DND-41 (cell line): ENCODE measurements at regions not wholly inside any gene's neighbourhood (a gene's known extent, or its start where the extent isn't known, plus 50 kb on each side); places are given as distances from the start of the nearest gene placed in this dataset.

Experiments used
- ATAC-seq: fragments of 200-7000 bp; cut with Tn5 transposase; 3 replicates; pipeline ENCODE4 v1.9.1; 2021; ENCODE audit warnings: low read depth; ENCODE audit not compliant: insufficient read depth
- DNase-seq: peaks from one replicate; pipeline ENCODE4 v3.0.0-alpha.2; 2020
- H2AFZ ChIP-seq: 2 replicates; pipeline ENCODE4 v1.6.0; 2012; ENCODE audit warnings: low read depth, low read length
- H3K27ac ChIP-seq: 2 replicates; pipeline ENCODE4 v1.5.1; 2012; ENCODE audit warnings: low read length, inconsistent platforms
- H3K27me3 ChIP-seq: fragments of 200-600 bp; sonication (generic); 2 replicates; pipeline ENCODE4 v1.6.0; 2012; ENCODE audit warnings: low read length, mild to moderate bottlenecking, inconsistent platforms; ENCODE audit not compliant: insufficient read depth, poor library complexity
- H3K36me3 ChIP-seq: 2 replicates; pipeline ENCODE4 v1.5.1; 2012; ENCODE audit warnings: low read length, inconsistent platforms; ENCODE audit not compliant: insufficient read depth
- H3K4me1 ChIP-seq: 2 replicates; pipeline ENCODE4 v1.5.1; 2012; ENCODE audit warnings: mild to moderate bottlenecking, low read length; ENCODE audit not compliant: insufficient read depth
- H3K4me2 ChIP-seq: 2 replicates; pipeline ENCODE4 v1.6.0; 2012; ENCODE audit warnings: mild to moderate bottlenecking, moderate library complexity, low read length, inconsistent platforms; ENCODE audit not compliant: insufficient read depth
- H3K4me3 ChIP-seq, 2 experiments: fragments of 200-600 bp in 1 of 2; shearing (Covaris generic) in 1 of 2; 2 replicates each; pipeline ENCODE4 v1.5.1; 2012 to 2016; ENCODE audit warnings: inconsistent platforms in 2 of 2, low read length in 2 of 2, mild to moderate bottlenecking in 2 of 2, low read depth in 1 of 2, moderate library complexity in 1 of 2
- H3K79me2 ChIP-seq: 2 replicates; pipeline ENCODE4 v1.6.0; 2012; ENCODE audit warnings: low read length, inconsistent platforms; ENCODE audit not compliant: insufficient read depth
- H3K9ac ChIP-seq: 2 replicates; pipeline ENCODE4 v1.6.0; 2012; ENCODE audit warnings: low read depth, mild to moderate bottlenecking, inconsistent platforms, low read length, moderate library complexity
- H3K9me3 ChIP-seq: 2 replicates; pipeline ENCODE4 v1.5.1; 2012; ENCODE audit warnings: low read length, moderate library complexity, mild to moderate bottlenecking, inconsistent platforms; ENCODE audit not compliant: insufficient read depth, severe bottlenecking
- H4K20me1 ChIP-seq: 2 replicates; pipeline ENCODE4 v1.6.0; 2012; ENCODE audit warnings: low read length; ENCODE audit not compliant: insufficient read depth
- CTCF ChIP-seq: IDR thresholded peaks from 2 replicates; pipeline ENCODE4 v1.5.1; 2012; ENCODE audit warnings: borderline replicate concordance, low read length, moderate library complexity, mild to moderate bottlenecking; ENCODE audit not compliant: poor library complexity, severe bottlenecking; ENCODE audit errors: extremely low read depth
- EZH2 ChIP-seq: IDR thresholded peaks from 3 replicates; pipeline ENCODE4 v1.6.1; 2012; ENCODE audit warnings: borderline replicate concordance, low read depth, mild to moderate bottlenecking, moderate library complexity, low read length, inconsistent platforms; ENCODE audit not compliant: severe bottlenecking

- Histone ChIP-seq H3K4me1 (no peaks in the 10 kb centered on the region), H3K36me3 (no peaks in the 10 kb centered on the region), H3K9ac (no peak overlapping the region), H4K20me1 (no peaks in the 10 kb centered on the region), H3K9me3 (no peaks in the 10 kb centered on the region), H3K27me3 (no peaks in the 10 kb centered on the region), H2AFZ (no peak overlapping the region), H3K4me2 (no peak overlapping the region), H3K27ac (no peak overlapping the region), H3K4me3 (no peak overlapping the region), H3K79me2 (no peaks in the 10 kb centered on the region)
- DNase-seq (no peak), ATAC-seq (no peak)
- peak; percentile 44 for TF ChIP-seq CTCF
- no peak for TF ChIP-seq EZH2
These were observed 501.0 kb downstream of the RERGL start for GRCh38 chr12:17588968-17589367.

- H4K20me1 ChIP-seq = no peaks in the 10 kb centered on the region
- no peaks in the 10 kb centered on the region for H3K4me1 ChIP-seq
- H3K9me3 ChIP-seq = no peaks in the 10 kb centered on the region
- DNase-seq (no peak), ATAC-seq (no peak)
- H3K9ac ChIP-seq = no peak overlapping the region
- H3K79me2 ChIP-seq = no peaks in the 10 kb centered on the region
- H3K4me2 ChIP-seq = no peak overlapping the region
- no peak overlapping the region for H3K27ac ChIP-seq
- H2AFZ ChIP-seq = no peak overlapping the region
- H3K27me3 ChIP-seq = no peaks in the 10 kb centered on the region
- H3K36me3 ChIP-seq = no peaks in the 10 kb centered on the region
- TF ChIP-seq CTCF (no peak), EZH2 (no peak)
- no peak overlapping the region for H3K4me3 ChIP-seq
These were observed 510.6 kb downstream of the RERGL start for GRCh38 chr12:17579205-17580026.

GRCh38 chr12:17577405-17577804 is 512.6 kb downstream of the RERGL start:
- Histone ChIP-seq H2AFZ (no peak overlapping the region), H4K20me1 (no peaks in the 10 kb centered on the region), H3K9me3 (no peaks in the 10 kb centered on the region), H3K9ac (no peak overlapping the region), H3K27me3 (no peaks in the 10 kb centered on the region), H3K79me2 (no peaks in the 10 kb centered on the region), H3K27ac (no peak overlapping the region), H3K36me3 (no peaks in the 10 kb centered on the region), H3K4me2 (no peak overlapping the region), H3K4me3 (no peak overlapping the region), H3K4me1 (no peaks in the 10 kb centered on the region)
- TF ChIP-seq CTCF = no peak
- TF ChIP-seq EZH2 = no peak
- no peak for DNase-seq
- peak; percentile 37; the same call in 1 of the 3 replicates for ATAC-seq
